HCT116 (cell line): ENCODE measurements at regions not wholly inside any gene's neighbourhood (a gene's known extent, or its start where the extent isn't known, plus 50 kb on each side); places are given as distances from the start of the nearest gene placed in this dataset.

ENCODE experiments used
- CEBPB ChIP-seq: IDR thresholded peaks from 2 replicates; pipeline ENCODE4 v1.6.1; 2012; ENCODE audit warnings: low read depth
- CTCF ChIP-seq, 3 experiments: fragments of 200-600 bp in 1 of 3; sonication (generic) in 1 of 3; IDR thresholded peaks in 2 of 3; conservative IDR thresholded peaks in 1 of 3; 2 replicates each; pipeline ENCODE4 v1.5.1; 2012 to 2017; ENCODE audit warnings: low read depth in 2 of 3, low read length in 2 of 3, antibody characterized with exemption in 1 of 3, borderline replicate concordance in 1 of 3, control low read depth in 1 of 3, mild to moderate bottlenecking in 1 of 3, mixed read lengths in 1 of 3, mixed run types in 1 of 3, moderate library complexity in 1 of 3; ENCODE audit not compliant: insufficient read depth in 1 of 3
- EZH2 ChIP-seq: fragments of 200-600 bp; sonication (generic); IDR thresholded peaks from 2 replicates; pipeline ENCODE4 v1.6.1; 2017; ENCODE audit warnings: antibody characterized with exemption, mixed run types
- MAX ChIP-seq: IDR thresholded peaks from 2 replicates; pipeline ENCODE4 v1.6.1; 2012
- POLR2A ChIP-seq: IDR thresholded peaks from 2 replicates; pipeline ENCODE4 v1.7.0; 2011; ENCODE audit warnings: borderline replicate concordance; ENCODE audit not compliant: insufficient read depth, insufficient read length; ENCODE audit errors: extremely low read depth
- POLR2AphosphoS5 ChIP-seq: IDR thresholded peaks from 2 replicates; pipeline ENCODE4 v1.6.1; 2011; ENCODE audit warnings: mild to moderate bottlenecking, low read depth, low read length, moderate library complexity
- SP1 ChIP-seq: IDR thresholded peaks from 2 replicates; pipeline ENCODE4 v1.6.1; 2012; ENCODE audit warnings: low read depth

GRCh38 chr6:50288241-50288640 is 238.5 kb upstream of the DEFB112 start:
- TF ChIP-seq CEBPB (no peak), POLR2A (no peak), SP1 (no peak), CTCF (IDR thresholded peaks at IDR 0.05 in 2 of 3, conservative IDR thresholded peaks at IDR 0.05 in 1 of 3; ENCODE audit: borderline replicate concordance in 1 of 3, insufficient read depth in 1 of 3, low read depth in 2 of 3, low read length in 2 of 3) (no peak), MAX (no peak), POLR2AphosphoS5 (no peak), EZH2 (no peak)
